HG03196 (cell line): ENCODE measurements at regions not wholly inside any gene's neighbourhood (a gene's known extent, or its start where the extent isn't known, plus 50 kb on each side); places are given as distances from the start of the nearest gene placed in this dataset.
"Not testable (repeated sequence)": the region's sequence is repeated elsewhere in the genome, so short reads cannot be mapped to it uniquely, and the experiment has no call there.

Experiments used
- ATAC-seq: cut with Tn5 transposase; IDR thresholded peaks from one replicate; pipeline ENCODE4 v1.9.1; 2021; ENCODE audit not compliant: unreplicated experiment

DNA sequence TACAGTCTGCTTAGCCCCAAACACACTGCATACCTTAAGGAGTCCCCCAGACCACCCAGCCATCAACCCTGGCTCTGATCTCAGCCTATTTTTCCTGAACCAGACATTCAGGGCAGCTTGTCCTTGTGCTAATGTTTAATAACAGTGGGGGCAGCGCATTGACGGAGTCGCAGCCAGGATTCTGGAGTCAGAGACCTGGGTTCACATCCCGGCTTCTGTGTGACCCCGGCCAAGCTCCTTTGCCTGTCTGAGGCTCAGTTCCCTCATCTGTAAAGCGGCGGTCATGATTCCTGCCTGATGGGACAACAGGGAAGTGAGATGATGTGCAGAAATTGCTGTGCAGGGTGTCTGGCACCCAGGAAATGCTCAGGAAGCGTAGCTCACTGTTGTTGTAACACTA is 63.1 kb downstream of the MATN1 start:
- no peak for ATAC-seq

DNA sequence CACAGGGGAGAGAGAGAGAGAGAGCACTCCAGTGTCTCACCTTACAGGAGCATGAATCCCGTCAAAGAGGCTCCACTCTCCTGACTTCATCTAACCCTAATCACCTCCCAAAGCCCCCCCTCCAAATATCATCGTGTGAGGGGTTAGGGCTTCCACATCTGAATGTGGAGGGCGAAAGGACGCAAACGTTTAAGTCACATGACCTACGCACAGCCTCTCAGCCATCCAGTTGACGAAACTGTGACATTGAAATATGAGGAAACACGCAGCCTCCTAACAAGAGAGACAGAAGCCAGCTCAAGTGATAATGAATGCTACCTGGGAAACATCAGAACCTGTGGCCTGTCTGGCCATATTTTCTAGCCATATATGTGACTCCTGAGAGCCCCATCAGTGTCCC is 63.7 kb downstream of the MATN1 start:
- ATAC-seq, result no peak

- not testable (repeated sequence) for ATAC-seq
Observed at GRCh38 chr1:30658375-30658774, 65.0 kb downstream of the MATN1 start.

- ATAC-seq, result no peak
Observed at GRCh38 chr1:30658014-30658336, 65.4 kb downstream of the MATN1 start.

DNA sequence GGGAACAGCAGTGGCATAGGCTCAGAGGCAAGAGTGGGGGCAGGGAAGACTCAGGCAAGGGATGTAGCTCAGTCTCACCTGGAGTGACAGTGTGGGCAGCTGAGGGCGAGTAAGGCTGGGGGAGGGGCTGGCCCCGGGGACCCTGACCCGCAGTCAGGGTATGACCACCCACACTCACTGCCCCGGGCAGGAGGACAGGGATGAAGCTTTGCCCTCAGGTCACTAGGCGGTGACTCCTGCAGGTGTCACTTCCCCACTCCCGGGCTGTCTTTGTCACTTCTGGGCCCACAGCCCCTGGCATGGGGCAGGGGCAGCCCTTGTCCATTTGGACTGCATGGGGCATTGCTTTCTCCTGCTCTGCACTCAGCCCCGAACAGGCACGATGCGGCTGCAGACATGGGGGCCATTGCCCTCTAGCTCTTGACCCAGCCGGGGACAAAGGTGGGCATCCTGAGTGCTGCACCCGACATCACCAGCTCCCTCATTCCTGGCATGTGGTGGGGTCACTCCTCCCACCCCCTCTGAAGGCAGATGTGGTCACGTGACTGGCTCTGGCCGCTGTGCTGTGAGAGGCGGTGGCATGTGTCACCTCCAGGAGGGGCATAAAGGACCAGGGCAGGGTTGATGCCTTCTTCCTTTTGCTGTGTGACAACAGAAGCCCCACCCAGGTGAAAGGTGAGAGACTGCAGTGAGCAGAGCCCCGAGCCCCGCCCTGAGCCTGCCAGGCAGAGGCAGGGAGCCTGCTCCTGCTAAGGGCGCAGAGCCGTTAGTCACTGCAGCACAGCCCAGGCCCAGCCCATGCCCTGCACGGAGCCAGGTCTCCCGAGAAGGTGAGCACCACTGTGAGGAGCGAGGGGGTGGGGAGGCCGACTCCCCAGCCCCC is 66.0 kb downstream of the MATN1 start:
- no peak for ATAC-seq

GRCh38 chr1:30656171-30656940 is 67.0 kb downstream of the MATN1 start:
- ATAC-seq, result no peak

- no peak for ATAC-seq
Observed at GRCh38 chr1:30655672-30656071, 67.7 kb downstream of the MATN1 start.

GRCh38 chr1:30654188-30654587 is 69.2 kb downstream of the MATN1 start:
- ATAC-seq, result no peak

GRCh38 chr1:30652152-30652841 is 71.1 kb downstream of the MATN1 start:
- ATAC-seq, result no peak

GRCh38 chr1:30651395-30651794 is 72.0 kb downstream of the MATN1 start:
- ATAC-seq, result not testable (repeated sequence)

DNA sequence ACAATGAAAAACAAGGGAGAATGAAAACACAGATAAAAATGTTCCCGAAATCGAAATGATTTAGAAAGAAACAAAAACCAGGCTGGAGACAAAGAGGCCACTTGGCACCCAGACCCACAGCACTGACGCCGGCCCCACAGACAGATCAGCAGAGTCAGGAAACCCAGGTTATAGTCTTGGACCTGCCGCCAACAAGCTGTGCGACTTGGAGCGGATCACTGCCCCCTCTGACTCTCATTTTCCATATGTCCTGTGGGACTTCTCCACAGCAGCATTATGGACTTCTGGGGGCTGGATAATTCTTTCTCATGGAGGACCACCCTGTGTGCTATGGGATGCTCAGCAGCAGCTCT is 72.4 kb downstream of the MATN1 start:
- no peak for ATAC-seq

DNA sequence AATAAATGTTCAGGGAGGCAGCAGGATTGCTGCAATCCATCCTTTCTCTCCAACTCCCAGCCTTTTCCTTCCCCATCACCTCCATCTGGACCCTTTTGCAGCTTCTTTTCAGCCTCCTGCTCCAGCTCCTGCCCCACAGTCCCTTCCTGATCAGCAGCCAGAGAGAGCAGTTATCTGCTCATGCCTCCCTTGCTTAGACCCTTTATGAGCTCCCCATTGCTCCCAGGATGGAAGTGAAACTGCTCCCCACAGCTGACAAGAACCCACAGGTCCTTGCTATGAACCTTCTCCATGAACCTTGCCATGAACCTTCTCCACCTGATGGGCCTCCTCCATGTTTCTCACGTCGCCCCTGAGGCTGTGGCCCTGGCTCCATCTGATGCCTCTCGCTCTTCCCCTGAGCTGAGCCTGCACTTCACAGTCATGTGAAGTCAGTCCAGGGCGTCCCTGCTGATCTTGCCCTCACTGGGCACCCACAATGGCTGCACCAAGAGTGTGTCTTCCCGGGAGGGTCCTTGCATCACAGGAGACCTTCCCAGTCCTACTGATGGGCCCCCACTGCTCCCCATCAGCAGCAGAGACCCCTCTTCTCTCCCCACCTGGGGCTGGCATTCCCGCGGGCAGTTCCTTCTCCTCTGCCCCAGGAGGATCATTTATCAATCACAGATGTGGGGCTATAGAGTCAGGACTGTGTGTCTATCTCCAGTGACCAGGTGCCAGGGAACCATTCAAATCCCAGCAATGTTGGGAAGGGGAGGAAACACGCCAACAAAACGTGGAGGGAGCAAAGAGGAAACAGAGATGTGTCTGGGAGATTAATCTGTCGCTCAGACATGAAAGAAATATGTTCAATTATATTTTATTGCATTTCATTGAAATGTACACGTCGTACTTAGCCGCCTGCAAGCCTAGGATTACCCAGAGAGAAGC is 73.1 kb downstream of the MATN1 start:
- ATAC-seq, result no peak

DNA sequence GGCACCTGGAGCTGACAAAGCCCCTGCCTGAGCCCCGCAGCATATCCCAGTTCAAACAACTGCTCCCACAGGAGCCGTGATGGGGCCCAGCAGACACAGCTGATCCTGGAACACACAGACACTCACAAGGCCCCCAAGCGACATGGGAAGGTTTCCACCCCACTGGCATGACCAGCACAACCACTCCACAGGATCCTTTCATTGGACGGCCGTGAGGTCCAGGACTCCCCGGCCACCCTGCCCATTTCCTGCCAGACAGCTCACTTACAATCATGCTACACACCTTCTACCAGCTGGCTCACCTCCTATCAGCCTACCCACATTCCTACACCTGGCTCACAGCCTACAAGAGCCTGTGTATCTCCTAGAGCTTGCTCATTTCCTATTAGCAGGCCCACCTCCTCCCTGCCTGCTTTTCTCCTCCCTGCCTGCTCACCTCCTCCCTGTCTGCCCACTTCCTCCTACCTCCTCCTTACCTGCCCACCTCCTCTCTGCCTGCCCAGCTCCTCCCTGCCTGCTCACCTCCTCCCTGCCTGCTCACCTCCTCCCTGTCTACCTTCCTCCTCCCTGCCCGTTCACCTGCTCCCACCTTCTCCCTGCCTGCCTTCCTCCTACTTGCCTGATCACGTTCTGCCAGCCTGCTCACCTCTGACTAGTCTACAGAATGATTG is 73.9 kb downstream of the MATN1 start:
- ATAC-seq, result no peak

DNA sequence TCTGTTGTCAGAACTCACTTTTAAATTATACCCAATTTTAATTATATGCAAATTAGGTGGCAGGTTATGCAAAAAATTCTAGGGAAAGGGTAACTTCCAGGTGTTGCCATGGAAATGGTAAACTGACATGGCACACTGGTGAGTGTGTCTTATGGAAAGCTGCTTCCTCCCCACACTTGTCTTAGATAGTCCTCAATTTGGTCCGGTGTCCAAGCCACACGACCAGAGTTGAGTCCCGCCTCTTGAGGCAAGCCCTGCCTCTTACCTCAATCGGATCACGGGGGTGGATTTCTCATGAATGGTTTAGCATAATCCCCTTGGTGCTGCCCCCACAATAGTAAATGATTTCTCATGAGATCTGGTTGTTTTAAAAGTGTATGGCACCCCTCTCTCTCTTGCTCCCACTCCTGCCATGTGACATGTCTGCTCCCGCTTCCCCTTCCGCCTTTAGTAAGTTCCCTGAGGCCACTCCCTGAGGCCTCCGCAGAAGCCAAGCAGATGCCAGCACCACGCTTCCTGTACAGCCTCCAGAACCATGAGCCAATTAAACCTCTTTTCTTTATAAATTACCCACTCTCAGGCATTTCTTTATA is 74.9 kb downstream of the MATN1 start:
- no peak for ATAC-seq

- no peak for ATAC-seq
Observed at GRCh38 chr1:30645807-30646206, 77.6 kb downstream of the MATN1 start.

- no peak for ATAC-seq
Observed at GRCh38 chr1:30642391-30643120, 80.8 kb downstream of the MATN1 start.

- no peak for ATAC-seq
Observed at GRCh38 chr1:30641572-30642353, 81.6 kb downstream of the MATN1 start.

GRCh38 chr1:30639881-30640452 is 83.4 kb downstream of the MATN1 start:
- ATAC-seq, result no peak
